Erythroblast (primary cell): ENCODE measurements at regions not wholly inside any gene's neighbourhood (a gene's known extent, or its start where the extent isn't known, plus 50 kb on each side); places are given as distances from the start of the nearest gene placed in this dataset.
"Not testable (repeated sequence)": the region's sequence is repeated elsewhere in the genome, so short reads cannot be mapped to it uniquely, and the experiment has no call there.

Source experiments
- DNase-seq, 2 experiments: peaks; one replicate each; lab custom pipeline; 2025; lab: John Stamatoyannopoulos, UW
- GATA1 ChIP-seq: IDR thresholded peaks from 2 replicates; pipeline ENCODE4 v1.6.1; 2011; ENCODE audit warnings: low read depth, mild to moderate bottlenecking, control low read depth, low read length, moderate library complexity
- POLR2A ChIP-seq: IDR thresholded peaks from 2 replicates; pipeline ENCODE4 v1.6.1; 2011; ENCODE audit warnings: mild to moderate bottlenecking, low read length

GRCh38 chr10:31686599-31686998, 242.0 kb downstream of the ARHGAP12 start:
- DNase-seq: no peak
- TF ChIP-seq POLR2A (no peak), GATA1 (no peak)

DNA sequence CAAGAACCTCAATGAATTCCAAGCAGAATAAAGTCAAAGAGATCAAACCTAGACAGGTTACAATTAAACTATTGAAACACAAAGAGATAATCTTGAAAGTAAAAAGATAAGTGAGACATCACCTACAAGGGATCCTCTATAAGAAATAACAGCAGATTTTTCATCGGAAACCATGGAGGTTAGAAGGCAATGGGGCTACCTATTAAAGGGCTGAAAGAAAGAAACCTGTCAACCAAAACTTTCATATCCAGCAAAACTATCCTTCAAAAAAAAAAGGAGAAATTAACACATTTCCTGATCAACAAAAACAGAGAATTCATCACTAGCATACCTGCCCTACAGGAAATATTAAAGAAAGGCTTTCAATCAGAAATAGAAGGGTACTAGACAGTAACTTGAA, 244.9 kb downstream of the ARHGAP12 start:
- no peak for DNase-seq
- TF ChIP-seq GATA1 (no peak), POLR2A (no peak)

DNA sequence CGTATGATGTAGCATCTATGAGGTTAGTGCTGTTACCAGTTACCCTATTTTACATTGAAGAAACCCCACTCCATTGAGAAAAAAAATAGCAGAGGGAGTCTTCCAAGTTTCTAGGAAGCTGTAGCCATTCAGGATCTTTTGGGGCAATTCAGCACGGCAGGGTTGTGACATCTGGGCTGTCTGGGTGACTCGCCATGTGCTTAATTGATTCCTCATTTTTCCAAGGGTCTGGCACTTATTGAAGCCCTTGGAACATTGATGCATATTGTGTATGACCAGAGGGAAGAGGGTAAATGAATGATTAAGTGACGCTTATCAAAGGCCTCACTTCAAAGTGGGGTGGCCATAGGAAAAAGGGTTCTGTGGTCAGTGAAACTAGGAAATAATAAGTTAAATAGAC, 248.7 kb downstream of the ARHGAP12 start:
- no peak for TF ChIP-seq GATA1
- TF ChIP-seq POLR2A: no peak
- no peak for DNase-seq

DNA sequence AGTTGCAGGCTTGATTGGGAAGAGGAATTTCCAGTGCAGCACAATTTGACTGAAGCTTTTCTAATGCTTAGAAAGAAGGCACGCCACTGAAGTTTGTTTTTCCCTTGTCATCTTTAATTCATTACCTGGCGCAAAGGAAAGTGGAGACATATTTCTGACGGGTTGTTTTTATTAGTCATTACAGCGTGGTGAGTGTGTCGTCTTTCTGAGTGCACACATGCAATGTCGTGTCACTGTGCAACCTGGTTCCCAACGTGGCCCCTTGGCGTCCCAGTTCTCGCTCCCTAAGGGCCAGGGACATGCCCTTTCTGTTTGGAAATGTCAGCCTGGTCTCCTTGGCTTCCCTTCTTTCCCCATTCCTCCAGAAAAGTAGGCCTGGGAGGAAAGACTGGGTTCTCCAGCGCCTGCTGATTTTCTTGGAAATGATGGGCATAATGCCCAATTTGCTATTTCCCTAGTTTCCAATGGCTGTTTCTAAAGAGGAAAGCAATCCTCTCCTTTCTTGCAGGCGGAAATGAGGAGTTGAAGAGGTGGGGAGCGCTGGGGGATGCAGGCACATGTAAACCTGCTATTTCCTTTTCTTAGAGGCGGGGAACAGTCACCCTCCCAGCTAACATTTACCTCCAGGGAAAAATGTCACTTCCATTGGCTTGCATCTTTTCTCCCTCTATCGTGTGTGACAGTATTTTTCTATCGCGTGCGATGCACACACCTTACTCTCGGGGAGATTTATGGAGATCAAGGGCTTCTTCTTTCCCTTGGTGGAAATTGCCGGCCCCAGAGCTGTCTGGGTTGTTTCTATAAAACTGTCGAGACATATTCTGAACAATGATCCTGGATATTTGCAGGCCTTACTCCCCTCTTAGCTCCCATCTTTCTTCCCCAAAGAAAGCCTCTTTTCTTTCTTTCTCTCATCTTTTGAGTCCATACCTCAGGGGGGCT, 249.8 kb downstream of the ARHGAP12 start:
- TF ChIP-seq POLR2A (no peak), GATA1 (no peak)
- DNase-seq: no peak

DNA sequence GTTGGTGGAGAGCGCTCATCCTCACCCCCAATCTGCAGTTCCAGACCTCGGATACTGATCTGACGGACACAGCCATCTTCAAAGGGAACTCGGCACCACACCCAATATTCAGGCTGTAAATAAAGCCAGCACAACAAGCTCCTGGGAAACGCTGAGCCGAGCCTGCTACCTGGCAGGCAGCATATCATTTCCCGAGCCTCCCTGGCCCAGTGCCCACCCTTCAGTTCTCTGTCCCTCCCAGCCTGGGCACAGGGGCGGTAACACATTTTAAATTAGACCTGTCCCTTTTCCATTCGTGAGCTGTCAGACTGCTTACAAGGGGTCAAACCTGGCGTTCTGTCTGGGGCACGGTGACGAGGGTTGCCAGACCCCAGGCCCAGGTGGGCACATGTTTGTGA, 250.5 kb downstream of the ARHGAP12 start:
- TF ChIP-seq POLR2A (no peak), GATA1 (no peak)
- no peak for DNase-seq

DNA sequence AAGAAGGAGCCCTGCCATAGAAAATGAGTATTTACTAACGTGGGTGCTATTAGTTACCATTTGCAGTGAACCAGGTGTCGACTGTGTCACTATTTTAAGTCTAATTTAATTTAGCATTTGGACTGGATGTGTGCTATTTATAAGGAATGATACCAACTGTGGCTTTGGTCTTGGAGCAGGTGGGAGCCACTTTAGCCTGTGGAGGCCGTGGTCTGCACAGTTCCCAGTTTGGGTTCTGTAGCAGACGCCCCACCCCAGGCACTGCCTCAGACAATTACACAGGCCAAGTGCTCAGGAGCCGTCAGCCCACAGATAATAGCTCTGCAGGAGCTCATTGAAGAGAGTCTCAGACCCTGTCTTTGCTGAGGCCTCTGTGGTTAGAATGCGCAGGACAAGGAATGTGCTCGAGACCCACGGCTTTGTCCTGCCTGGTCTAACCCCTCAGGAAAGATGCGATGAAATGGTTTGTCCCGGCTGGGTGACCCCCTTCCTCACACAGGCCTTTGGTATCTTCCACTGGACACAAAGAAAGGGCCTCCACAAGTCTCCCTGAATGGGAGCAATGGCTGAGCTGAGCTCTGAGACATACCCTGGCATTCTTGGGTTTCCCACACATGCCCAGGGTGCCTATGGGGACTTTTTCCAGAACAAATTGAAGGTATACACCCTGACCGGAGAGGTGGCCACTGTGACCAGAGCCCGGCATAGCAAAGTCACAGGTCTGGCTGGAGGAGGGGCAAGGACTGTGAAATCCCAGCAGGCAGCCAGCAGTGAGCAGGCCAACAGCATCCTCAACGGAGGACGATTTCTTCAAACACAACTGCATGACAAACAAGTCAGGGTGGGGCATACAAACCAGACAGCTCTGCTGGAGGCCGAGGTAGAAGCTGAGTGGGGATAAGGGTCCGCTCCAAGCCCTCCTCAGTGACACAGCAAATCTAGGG, 251.2 kb downstream of the ARHGAP12 start:
- TF ChIP-seq POLR2A: no peak
- no peak for TF ChIP-seq GATA1
- no peak for DNase-seq

GRCh38 chr10:31675726-31676125, 252.9 kb downstream of the ARHGAP12 start:
- no peak for DNase-seq
- TF ChIP-seq POLR2A (no peak), GATA1 (no peak)

DNA sequence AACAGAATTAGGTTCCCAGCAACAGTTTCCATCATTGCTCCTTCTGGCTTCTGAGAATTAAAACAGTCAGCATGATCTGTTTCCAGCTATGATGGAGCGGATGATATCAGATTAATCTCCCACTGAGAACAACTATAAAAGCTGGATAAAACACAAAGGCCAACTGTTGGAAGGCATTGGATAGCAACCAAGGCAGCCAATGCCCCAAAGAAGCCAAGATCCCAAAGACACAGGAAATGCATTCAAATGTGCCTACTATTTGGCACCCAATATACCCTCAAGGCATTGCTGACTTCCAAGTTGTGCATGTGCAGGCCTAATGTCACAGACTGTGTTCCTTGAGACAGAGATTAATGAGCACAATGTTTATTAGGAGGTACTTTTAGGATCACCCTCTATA, 259.3 kb downstream of the ARHGAP12 start:
- no peak for DNase-seq
- TF ChIP-seq POLR2A (no peak), GATA1 (no peak)

DNA sequence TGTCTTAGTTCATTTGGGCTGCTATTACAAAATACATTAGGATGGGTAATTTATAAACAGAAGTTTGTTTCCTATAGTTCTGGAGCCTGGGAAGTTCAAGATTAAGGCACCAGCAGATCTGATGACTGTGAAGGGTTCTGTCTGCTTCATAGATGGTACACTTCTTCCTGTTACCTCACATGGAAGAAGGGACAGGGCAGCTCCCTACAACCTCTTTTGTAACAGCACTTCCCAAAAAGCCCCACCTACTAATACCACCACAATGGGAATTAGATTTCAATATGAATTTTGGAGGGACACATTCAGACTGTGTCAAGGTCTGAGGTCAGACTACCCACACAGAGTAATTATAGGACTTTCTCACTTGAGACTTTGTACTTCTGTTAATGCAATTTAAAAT, 260.3 kb downstream of the ARHGAP12 start:
- no peak for TF ChIP-seq POLR2A
- no peak for TF ChIP-seq GATA1
- no peak for DNase-seq

GRCh38 chr10:31665764-31666279, 262.8 kb downstream of the ARHGAP12 start:
- not testable (repeated sequence) for DNase-seq

- DNase-seq: no peak
- TF ChIP-seq POLR2A (no peak), GATA1 (no peak)
Measured at GRCh38 chr10:31664803-31665202, 263.8 kb downstream of the ARHGAP12 start.

DNA sequence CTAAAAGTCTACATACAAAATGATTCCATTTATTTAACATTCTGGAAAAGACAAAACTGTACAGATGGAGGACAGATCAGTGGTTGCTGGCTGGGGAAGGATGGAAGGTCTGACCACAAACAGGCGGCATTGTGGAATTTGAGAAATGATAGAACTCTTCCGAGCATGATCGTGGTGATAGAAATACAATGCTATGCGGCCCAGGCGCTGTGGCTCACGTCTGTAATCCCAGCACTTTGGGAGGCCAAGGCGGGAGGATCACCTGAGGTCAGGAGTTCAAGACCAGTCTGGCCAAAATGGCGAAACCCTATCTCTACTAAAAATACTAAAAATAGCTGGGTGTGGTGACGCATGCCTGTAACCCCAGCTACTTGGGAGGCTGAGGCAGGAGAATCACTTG, 264.6 kb downstream of the ARHGAP12 start:
- not testable (repeated sequence) for DNase-seq

DNA sequence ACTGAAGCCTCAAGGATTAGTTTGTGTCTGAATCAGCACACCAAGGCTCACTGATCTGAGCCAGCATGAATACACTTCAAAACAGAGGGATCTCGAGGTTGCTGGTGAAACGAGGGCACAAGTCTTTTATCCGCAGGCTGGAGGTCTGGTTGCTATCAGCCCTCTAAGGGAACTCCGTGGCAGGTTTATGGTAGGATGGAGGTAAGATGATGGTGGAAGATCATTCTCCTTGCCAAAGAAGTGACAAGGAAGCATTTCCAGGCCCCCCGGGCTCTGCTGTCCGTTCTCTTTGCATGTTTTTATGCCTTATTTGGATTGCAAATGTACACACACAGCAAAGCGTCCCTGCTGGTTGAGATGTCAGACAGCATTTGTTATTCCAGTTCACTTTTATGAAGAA, 268.3 kb downstream of the ARHGAP12 start:
- DNase-seq: no peak
- TF ChIP-seq GATA1: no peak
- TF ChIP-seq POLR2A: no peak

DNA sequence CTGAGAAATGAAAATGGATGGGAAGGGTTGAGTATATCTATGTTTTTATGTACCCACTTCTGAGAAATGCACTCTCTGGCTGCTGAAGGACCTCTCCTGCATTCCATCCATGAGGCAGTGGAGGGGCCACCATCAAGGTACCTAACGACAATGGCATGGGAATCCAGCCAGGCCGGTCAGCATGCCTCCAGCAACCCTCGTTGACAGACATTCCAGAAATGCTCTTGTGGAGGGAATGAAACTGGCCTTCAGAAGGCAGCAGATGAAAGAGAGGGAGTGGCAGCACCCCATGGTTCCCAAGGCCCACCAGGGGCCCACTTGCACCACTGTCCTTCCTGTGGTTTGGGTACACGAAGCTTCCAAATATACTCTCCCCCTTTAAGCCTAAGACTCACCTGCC, 269.0 kb downstream of the ARHGAP12 start:
- no peak for DNase-seq
- TF ChIP-seq GATA1 (no peak), POLR2A (no peak)
